Loucy (cell line): ENCODE measurements at regions not wholly inside any gene's neighbourhood (a gene's known extent, or its start where the extent isn't known, plus 50 kb on each side); places are given as distances from the start of the nearest gene placed in this dataset.

ENCODE experiments used
- CTCF ChIP-seq: fragments of 200-600 bp; sonication (generic); conservative IDR thresholded peaks from 2 replicates; pipeline ENCODE4 v1.5.1; 2014; ENCODE audit warnings: mild to moderate bottlenecking, antibody characterized with exemption, low read length
- EZH2phosphoT487 ChIP-seq: fragments of 200-600 bp; IDR thresholded peaks from 2 replicates; pipeline ENCODE4 v1.6.1; 2018; ENCODE audit warnings: antibody characterized with exemption, mild to moderate bottlenecking, moderate library complexity, borderline replicate concordance

- TF ChIP-seq CTCF (no peak), EZH2phosphoT487 (no peak)
Measured at GRCh38 chr3:8182904-8183303, 318.7 kb upstream of the LMCD1 start.
